Mucosa of rectum (tissue), 2 donors: ENCODE measurements at regions not wholly inside any gene's neighbourhood (a gene's known extent, or its start where the extent isn't known, plus 50 kb on each side); places are given as distances from the start of the nearest gene placed in this dataset.

Experiments used
- H3K27ac ChIP-seq, 2 donors: one replicate each; pipeline ENCODE4 v1.7.0; 2013; ENCODE audit warnings: inconsistent platforms in 2 of 2, low read depth in 2 of 2, low read length in 2 of 2
- H3K27me3 ChIP-seq, 2 donors: one replicate each; pipeline ENCODE4 v1.7.0; 2013; ENCODE audit warnings: low read length in 2 of 2; ENCODE audit not compliant: control insufficient read depth in 2 of 2, insufficient read depth in 2 of 2
- H3K36me3 ChIP-seq, 2 donors: one replicate each; pipeline ENCODE4 v1.7.0; 2013; ENCODE audit warnings: low read length in 2 of 2; ENCODE audit not compliant: control insufficient read depth in 2 of 2, insufficient read depth in 2 of 2
- H3K4me1 ChIP-seq, 2 donors: one replicate each; pipeline ENCODE4 v1.7.0; 2013; ENCODE audit warnings: low read length in 2 of 2, mild to moderate bottlenecking in 1 of 2; ENCODE audit not compliant: control insufficient read depth in 2 of 2, insufficient read depth in 2 of 2
- H3K4me3 ChIP-seq, 2 donors: one replicate each; pipeline ENCODE4 v1.7.0; 2013; ENCODE audit warnings: low read length in 2 of 2
- H3K9ac ChIP-seq, 2 donors: one replicate each; pipeline ENCODE4 v1.7.0; 2013; ENCODE audit warnings: low read length in 2 of 2, low read depth in 1 of 2, mild to moderate bottlenecking in 1 of 2
- H3K9me3 ChIP-seq, 2 donors: one replicate each; pipeline ENCODE4 v1.7.0; 2013; ENCODE audit warnings: low read length in 2 of 2; ENCODE audit not compliant: control insufficient read depth in 2 of 2
- donor health status: healthy.
- donor health status: Normal muscosa, but diverticular disease.

GRCh38 chr7:371119-371778 lies 81.3 kb downstream of the FOXL3 start:
- Histone ChIP-seq H3K9me3 (no peaks in the 10 kb centered on the region), H3K27ac (no peak overlapping the region), H3K9ac (no peak overlapping the region), H3K4me1 (peaks cover 22 to 30% of the 10 kb centered on the region in 2 donors), H3K4me3 (no peak overlapping the region), H3K27me3 (no peaks in the 10 kb centered on the region), H3K36me3 (no peaks in the 10 kb centered on the region)

GRCh38 chr7:371779-372545 lies 82.0 kb downstream of the FOXL3 start:
- H3K27ac ChIP-seq = no peak overlapping the region
- no peaks in the 10 kb centered on the region for H3K36me3 ChIP-seq
- H3K4me1 ChIP-seq = peaks cover 22 to 30% of the 10 kb centered on the region in 2 donors
- no peaks in the 10 kb centered on the region for H3K27me3 ChIP-seq
- no peaks in the 10 kb centered on the region for H3K9me3 ChIP-seq
- H3K4me3 ChIP-seq = no peak overlapping the region
- no peak overlapping the region for H3K9ac ChIP-seq

- Histone ChIP-seq H3K27ac (peak overlapping the region in 1 of 2 donors; percentile 31), H3K4me3 (no peak overlapping the region), H3K27me3 (no peaks in the 10 kb centered on the region), H3K36me3 (no peaks in the 10 kb centered on the region), H3K9me3 (no peaks in the 10 kb centered on the region), H3K9ac (peak overlapping the region in 1 of 2 donors; percentile 12), H3K4me1 (peaks cover 22 to 30% of the 10 kb centered on the region in 2 donors)
Measured at GRCh38 chr7:372546-372931, 82.6 kb downstream of the FOXL3 start.

GRCh38 chr7:372932-373791 lies 83.2 kb downstream of the FOXL3 start:
- Histone ChIP-seq H3K9ac (peak overlapping the region in 1 of 2 donors; percentile 28), H3K27me3 (no peaks in the 10 kb centered on the region), H3K36me3 (no peaks in the 10 kb centered on the region), H3K27ac (peak overlapping the region; percentile 16 to 31), H3K9me3 (no peaks in the 10 kb centered on the region), H3K4me1 (peaks cover 22 to 30% of the 10 kb centered on the region in 2 donors), H3K4me3 (peak overlapping the region in 1 of 2 donors; percentile 26)

- H3K9ac ChIP-seq = peak overlapping the region in 1 of 2 donors; percentile 28
- H3K27me3 ChIP-seq = no peaks in the 10 kb centered on the region
Measured at GRCh38 chr7:373818-374705, 84.1 kb downstream of the FOXL3 start.

GRCh38 chr7:374706-375311 lies 84.8 kb downstream of the FOXL3 start:
- no peak overlapping the region for H3K27ac ChIP-seq
- no peaks in the 10 kb centered on the region for H3K27me3 ChIP-seq
- no peak overlapping the region for H3K9ac ChIP-seq
- H3K9me3 ChIP-seq = no peaks in the 10 kb centered on the region
- H3K4me3 ChIP-seq = no peak overlapping the region
- no peaks in the 10 kb centered on the region for H3K36me3 ChIP-seq
- peaks cover 22 to 30% of the 10 kb centered on the region in 2 donors for H3K4me1 ChIP-seq

More at GRCh38 chr7:373818-374705, 84.1 kb downstream of the FOXL3 start:
- Histone ChIP-seq H3K4me1 (peaks cover 25 to 35% of the 10 kb centered on the region in 2 donors), H3K9me3 (no peaks in the 10 kb centered on the region), H3K27ac (no peak overlapping the region), H3K36me3 (no peaks in the 10 kb centered on the region), H3K4me3 (no peak overlapping the region)

GRCh38 chr7:375321-375831 lies 85.4 kb downstream of the FOXL3 start:
- H3K4me1 ChIP-seq = peaks cover 18 to 25% of the 10 kb centered on the region in 2 donors
- no peaks in the 10 kb centered on the region for H3K9me3 ChIP-seq
- H3K27me3 ChIP-seq = no peaks in the 10 kb centered on the region
- H3K36me3 ChIP-seq = no peaks in the 10 kb centered on the region
- H3K4me3 ChIP-seq = no peak overlapping the region
- no peak overlapping the region for H3K27ac ChIP-seq
- no peak overlapping the region for H3K9ac ChIP-seq

GRCh38 chr7:375901-376305 lies 85.9 kb downstream of the FOXL3 start:
- Histone ChIP-seq H3K4me1 (peaks cover 16 to 25% of the 10 kb centered on the region in 2 donors), H3K9ac (no peak overlapping the region), H3K27ac (no peak overlapping the region), H3K9me3 (no peaks in the 10 kb centered on the region), H3K36me3 (no peaks in the 10 kb centered on the region), H3K4me3 (no peak overlapping the region), H3K27me3 (no peaks in the 10 kb centered on the region)
